Subcutaneous abdominal adipose tissue (tissue), 5 donors: ENCODE measurements at regions not wholly inside any gene's neighbourhood (a gene's known extent, or its start where the extent isn't known, plus 50 kb on each side); places are given as distances from the start of the nearest gene placed in this dataset.

Experiments
- H3K27ac ChIP-seq: one replicate; pipeline ENCODE4 v1.7.0; 2013; ENCODE audit warnings: low read depth, mild to moderate bottlenecking, inconsistent platforms, low read length, moderate library complexity
- H3K27me3 ChIP-seq, 5 donors: one replicate each; pipeline ENCODE4 v1.7.0; 2013; ENCODE audit warnings: low read length in 5 of 5, inconsistent platforms in 1 of 5; ENCODE audit not compliant: control insufficient read depth in 5 of 5, insufficient read depth in 4 of 5
- H3K36me3 ChIP-seq, 5 donors: one replicate each; pipeline ENCODE4 v1.7.0; 2013; ENCODE audit warnings: low read length in 5 of 5; ENCODE audit not compliant: control insufficient read depth in 5 of 5, insufficient read depth in 5 of 5
- H3K4me1 ChIP-seq, 5 donors: one replicate each; pipeline ENCODE4 v1.7.0; 2013; ENCODE audit warnings: low read length in 5 of 5, mild to moderate bottlenecking in 3 of 5, moderate library complexity in 1 of 5; ENCODE audit not compliant: control insufficient read depth in 5 of 5, insufficient read depth in 5 of 5
- H3K4me3 ChIP-seq, 5 donors: one replicate each; pipeline ENCODE4 v1.7.0; 2013; ENCODE audit warnings: low read length in 5 of 5, low read depth in 1 of 5
- H3K9ac ChIP-seq, 5 donors: one replicate each; pipeline ENCODE4 v1.7.0; 2013; ENCODE audit warnings: low read length in 5 of 5, mild to moderate bottlenecking in 4 of 5, moderate library complexity in 3 of 5
- H3K9me3 ChIP-seq, 5 donors: one replicate each; pipeline ENCODE4 v1.7.0; 2013; ENCODE audit warnings: low read length in 5 of 5; ENCODE audit not compliant: control insufficient read depth in 5 of 5
- donor health status: healthy.
- donor health status: healthy.
- donor health status: healthy.
- donor health status: healthy.
- donor health status: healthy.

DNA sequence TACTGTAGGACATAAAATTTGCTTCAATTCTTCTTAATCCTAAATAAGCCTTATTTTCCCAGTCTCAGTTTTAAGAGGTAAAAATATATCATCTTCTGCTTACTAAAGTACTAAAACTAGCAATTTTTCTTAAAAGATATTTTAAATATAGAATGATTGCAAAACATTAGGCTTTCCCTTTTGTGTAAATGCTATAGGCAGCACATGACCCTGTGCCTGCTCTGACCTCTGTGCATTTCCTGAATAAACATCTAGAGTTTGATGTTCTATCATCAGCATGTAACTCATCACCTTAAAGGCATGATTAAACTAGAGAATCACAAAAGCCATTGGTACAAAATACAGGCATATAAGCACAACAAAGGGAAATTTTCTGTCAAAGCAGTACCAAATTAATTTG lies 422.7 kb downstream of the TFAP2B start:
- no peaks in the 10 kb centered on the region for H3K36me3 ChIP-seq
- no peaks in the 10 kb centered on the region for H3K4me1 ChIP-seq
- H3K27me3 ChIP-seq = no peaks in the 10 kb centered on the region
- no peak overlapping the region for H3K27ac ChIP-seq
- H3K9ac ChIP-seq = no peak overlapping the region
- H3K9me3 ChIP-seq = no peaks in the 10 kb centered on the region
- no peak overlapping the region for H3K4me3 ChIP-seq

DNA sequence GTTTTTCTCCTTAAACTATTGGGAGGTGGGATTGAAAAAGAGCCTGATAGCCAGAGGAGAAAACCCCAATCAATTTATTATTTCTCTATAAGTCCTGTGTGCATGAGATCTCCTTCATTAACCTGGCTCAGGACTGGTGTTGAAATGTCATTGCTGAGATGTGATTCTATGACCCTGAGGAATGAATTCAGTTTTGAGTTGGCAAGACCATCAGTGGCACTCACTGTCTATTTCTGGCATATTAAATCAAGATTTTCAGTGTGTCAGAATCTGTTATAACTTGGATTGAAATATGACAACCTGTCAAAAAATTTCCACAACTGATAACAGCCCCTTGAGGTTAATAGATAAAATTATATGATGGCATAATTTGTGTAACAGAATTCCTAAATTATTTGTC lies 431.1 kb downstream of the TFAP2B start:
- Histone ChIP-seq H3K9ac (no peak overlapping the region), H3K4me1 (no peaks in the 10 kb centered on the region), H3K4me3 (no peak overlapping the region), H3K36me3 (no peaks in the 10 kb centered on the region), H3K9me3 (no peaks in the 10 kb centered on the region), H3K27ac (no peak overlapping the region), H3K27me3 (no peaks in the 10 kb centered on the region)

DNA sequence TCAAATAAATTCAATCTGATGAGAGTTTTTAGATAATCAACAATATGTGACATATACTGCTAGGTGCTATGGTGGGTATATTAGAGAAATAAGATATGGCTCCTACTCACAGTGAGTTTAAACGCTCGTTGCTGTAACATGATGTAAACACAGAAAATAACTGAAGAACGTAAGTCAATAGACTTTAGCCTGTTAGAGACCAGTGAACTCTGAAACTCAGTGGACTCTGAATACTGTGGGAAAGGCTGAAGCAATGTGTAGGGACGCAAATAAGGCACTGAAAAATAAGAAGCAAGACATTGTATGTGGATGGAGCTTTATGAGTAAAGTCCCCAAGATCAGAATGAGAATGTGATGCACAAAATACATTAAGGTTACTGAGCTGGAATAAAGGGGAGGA lies 431.6 kb downstream of the TFAP2B start:
- Histone ChIP-seq H3K27me3 (no peaks in the 10 kb centered on the region), H3K27ac (no peak overlapping the region), H3K4me1 (no peaks in the 10 kb centered on the region), H3K9me3 (no peaks in the 10 kb centered on the region), H3K4me3 (no peak overlapping the region), H3K36me3 (no peaks in the 10 kb centered on the region), H3K9ac (no peak overlapping the region)

DNA sequence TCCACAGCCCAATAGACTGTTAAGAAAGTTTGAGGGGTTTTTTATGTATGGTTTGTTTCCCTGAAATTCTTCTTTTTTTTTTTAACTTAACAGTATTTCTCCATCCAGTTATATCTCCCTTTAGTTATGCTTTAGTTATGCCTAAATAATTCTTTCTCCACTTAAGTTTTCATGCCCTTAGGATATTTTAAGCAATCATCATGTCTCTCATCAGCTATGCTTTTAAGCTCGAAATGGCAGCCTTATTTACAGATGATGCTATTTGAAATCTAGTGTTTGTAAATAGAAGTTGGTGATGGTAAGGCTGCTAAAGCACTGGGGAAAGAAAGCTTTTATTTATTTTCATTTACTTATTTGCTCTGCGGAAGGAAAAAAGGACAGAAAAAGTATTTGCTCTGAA lies 439.3 kb downstream of the TFAP2B start:
- no peaks in the 10 kb centered on the region for H3K36me3 ChIP-seq
- H3K9me3 ChIP-seq = no peaks in the 10 kb centered on the region
- no peaks in the 10 kb centered on the region for H3K4me1 ChIP-seq
- no peak overlapping the region for H3K9ac ChIP-seq
- no peak overlapping the region for H3K27ac ChIP-seq
- no peak overlapping the region for H3K4me3 ChIP-seq
- H3K27me3 ChIP-seq = no peaks in the 10 kb centered on the region

DNA sequence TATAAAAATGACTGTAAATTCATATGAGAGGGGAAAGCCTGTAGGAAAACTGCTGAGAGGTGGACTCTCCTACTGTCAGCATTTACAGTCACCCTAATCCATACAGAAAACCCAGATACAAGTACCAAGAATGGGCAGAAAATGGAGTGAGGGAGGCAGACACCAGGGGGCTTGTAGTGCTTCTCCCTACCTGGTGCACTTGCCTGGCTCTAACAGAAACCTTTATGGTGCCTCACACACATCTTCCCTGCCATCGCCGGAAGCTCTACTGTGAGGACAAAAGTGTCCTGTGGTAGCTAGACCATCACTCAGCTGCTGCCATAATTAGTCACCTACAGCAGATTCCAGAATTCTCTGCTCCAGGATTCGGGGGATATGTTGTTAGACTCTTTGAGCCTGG lies 441.3 kb downstream of the TFAP2B start:
- Histone ChIP-seq H3K27ac (no peak overlapping the region), H3K4me3 (no peak overlapping the region), H3K9ac (no peak overlapping the region), H3K36me3 (no peaks in the 10 kb centered on the region), H3K4me1 (peaks cover 0 to 4% (median under 1%) of the 10 kb centered on the region in 5 donors), H3K9me3 (no peaks in the 10 kb centered on the region), H3K27me3 (no peaks in the 10 kb centered on the region)

DNA sequence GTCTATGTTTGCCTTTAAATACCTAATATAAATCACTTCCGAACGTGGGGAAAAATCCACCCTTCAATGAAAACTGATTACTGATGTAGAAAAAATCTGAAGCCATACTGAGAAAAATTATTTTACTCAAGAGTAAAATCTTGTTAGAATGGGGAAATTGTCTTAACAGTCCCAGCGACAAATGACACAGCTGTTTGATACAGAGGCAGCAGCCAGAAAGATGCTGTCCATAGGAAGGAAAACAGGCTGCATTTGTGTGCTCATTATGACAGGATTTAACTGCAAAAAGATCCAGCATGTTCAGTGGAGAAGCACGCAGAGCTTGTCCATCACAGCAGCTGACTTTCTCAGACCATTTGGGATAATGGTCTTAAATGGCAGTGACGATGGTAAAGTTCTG lies 443.0 kb downstream of the TFAP2B start:
- Histone ChIP-seq H3K9me3 (no peaks in the 10 kb centered on the region), H3K4me3 (no peak overlapping the region), H3K9ac (no peak overlapping the region), H3K27me3 (no peaks in the 10 kb centered on the region), H3K27ac (no peak overlapping the region), H3K36me3 (no peaks in the 10 kb centered on the region), H3K4me1 (peaks cover 0 to 10% (median 7%) of the 10 kb centered on the region in 5 donors)

DNA sequence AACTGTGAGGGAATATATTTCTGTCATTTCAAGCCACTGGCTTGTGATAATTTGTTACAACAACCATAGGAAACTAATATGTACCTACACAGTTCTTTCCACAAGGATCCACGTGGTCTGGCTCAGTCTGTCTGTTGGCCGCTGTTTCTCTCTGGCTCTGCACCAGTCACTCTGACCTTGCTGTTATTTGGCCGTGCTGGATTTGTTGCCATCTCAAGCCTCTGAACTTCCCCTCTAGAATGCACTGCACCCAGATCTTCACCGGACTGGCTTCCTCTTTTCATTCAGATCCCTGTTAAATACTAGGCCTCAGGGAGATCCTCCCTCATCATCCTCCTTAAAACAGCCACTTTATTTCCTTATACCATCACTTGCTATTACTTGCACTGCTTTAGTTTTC lies 446.8 kb downstream of the TFAP2B start:
- Histone ChIP-seq H3K4me1 (peaks cover 0 to 10% (median 7%) of the 10 kb centered on the region in 5 donors), H3K27me3 (no peaks in the 10 kb centered on the region), H3K27ac (no peak overlapping the region)

DNA sequence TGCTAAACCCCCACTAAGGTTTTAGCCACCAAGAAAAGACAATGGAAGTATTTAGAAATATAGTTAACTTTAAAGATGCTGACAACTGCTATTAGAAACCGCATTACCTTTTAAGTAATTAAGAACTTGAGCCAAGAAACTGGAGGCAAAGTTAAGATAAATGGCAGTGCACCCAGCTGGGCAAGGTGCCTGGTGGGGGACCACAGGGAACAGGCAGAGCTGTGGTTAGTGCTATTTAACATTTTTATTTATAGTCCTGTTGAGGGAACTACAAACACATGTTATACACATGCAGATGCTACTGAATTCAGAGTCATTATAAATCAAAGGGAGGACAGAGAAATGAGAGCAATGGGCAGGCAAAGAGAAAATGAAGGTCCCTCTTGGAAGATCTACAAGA lies 447.9 kb downstream of the TFAP2B start:
- H3K4me3 ChIP-seq = no peak overlapping the region
- H3K27me3 ChIP-seq = no peaks in the 10 kb centered on the region
- H3K9ac ChIP-seq = no peak overlapping the region
- peaks cover 0 to 10% (median 7%) of the 10 kb centered on the region in 5 donors for H3K4me1 ChIP-seq
- no peaks in the 10 kb centered on the region for H3K36me3 ChIP-seq
- H3K27ac ChIP-seq = no peak overlapping the region
- H3K9me3 ChIP-seq = peaks cover 0 to 1% (median 0%) of the 10 kb centered on the region in 5 donors

More for the DNA sequence above, 446.8 kb downstream of the TFAP2B start:
- Histone ChIP-seq H3K9me3 (no peaks in the 10 kb centered on the region), H3K36me3 (no peaks in the 10 kb centered on the region), H3K4me3 (no peak overlapping the region), H3K9ac (no peak overlapping the region)

DNA sequence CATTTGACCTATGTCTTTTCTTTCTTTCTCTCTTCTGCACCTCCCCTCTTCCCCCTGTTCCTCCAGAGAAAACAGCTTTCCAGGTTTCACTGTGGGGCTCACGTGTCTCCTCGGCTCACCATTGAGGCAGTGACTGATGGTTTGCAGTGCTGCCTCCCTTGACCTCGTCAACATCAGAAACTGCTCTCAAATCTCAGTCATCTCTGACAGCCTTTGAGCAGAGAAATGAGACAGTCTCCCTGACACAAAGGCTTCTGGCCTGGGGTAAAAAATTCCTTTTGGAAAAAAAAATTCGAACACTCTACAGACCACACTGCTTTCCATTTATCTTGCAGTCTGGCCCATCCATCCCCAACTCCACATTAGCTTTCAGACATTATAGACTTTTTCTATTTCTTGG lies 450.0 kb downstream of the TFAP2B start:
- Histone ChIP-seq H3K4me1 (peaks cover 0 to 10% (median 7%) of the 10 kb centered on the region in 5 donors), H3K9ac (no peak overlapping the region), H3K27me3 (no peaks in the 10 kb centered on the region), H3K4me3 (no peak overlapping the region), H3K36me3 (no peaks in the 10 kb centered on the region), H3K27ac (no peak overlapping the region), H3K9me3 (peaks cover 0 to 2% (median 0%) of the 10 kb centered on the region in 5 donors)

DNA sequence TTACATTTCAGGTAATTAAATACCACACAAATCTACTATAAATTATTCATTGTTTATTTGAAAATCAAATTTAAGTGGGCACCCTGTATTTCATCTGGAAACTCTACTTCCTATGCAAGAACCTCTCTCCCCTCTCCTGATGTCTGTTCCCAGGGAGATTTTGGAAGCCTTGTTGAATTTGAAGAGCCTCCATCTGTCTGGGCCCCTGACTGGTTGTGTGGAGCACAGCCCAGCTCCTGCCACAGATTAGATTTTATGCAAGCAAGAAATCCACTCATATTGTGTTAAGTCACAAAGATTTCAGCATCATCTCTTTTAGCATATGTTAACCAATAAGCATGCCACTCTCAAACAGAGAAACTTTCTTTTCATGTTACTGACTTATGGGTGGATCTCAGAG lies 451.2 kb downstream of the TFAP2B start:
- H3K27ac ChIP-seq = no peak overlapping the region
- H3K27me3 ChIP-seq = no peaks in the 10 kb centered on the region
- H3K4me3 ChIP-seq = no peak overlapping the region
- no peak overlapping the region for H3K9ac ChIP-seq
- peaks cover 0 to 2% (median 0%) of the 10 kb centered on the region in 5 donors for H3K9me3 ChIP-seq
- no peaks in the 10 kb centered on the region for H3K36me3 ChIP-seq
- H3K4me1 ChIP-seq = peaks cover 0 to 9% (median 7%) of the 10 kb centered on the region in 5 donors

DNA sequence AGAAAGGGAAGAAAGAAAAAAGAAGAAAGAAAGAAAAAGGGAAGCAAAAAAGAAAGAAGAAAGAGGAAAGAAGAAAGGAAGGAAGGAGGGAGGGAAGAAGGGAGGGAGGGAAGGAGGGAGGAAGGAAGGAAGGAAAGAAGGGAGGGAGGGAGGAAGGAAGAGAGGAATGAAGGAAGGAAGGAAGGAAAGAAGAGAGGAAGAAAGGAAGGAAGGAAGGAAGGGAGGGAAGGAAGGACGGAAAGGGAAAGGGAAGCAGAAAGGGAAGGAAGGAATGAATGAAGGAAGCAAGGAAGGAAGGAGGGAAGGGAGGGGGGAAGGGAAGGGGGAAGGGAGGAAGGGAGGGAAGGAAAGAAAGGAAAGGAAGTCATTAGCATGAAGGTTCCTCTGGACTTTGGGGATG lies 452.9 kb downstream of the TFAP2B start:
- peaks cover 0 to 4% (median 0%) of the 10 kb centered on the region in 5 donors for H3K4me1 ChIP-seq
- H3K9me3 ChIP-seq = peaks cover 0 to 2% (median 0%) of the 10 kb centered on the region in 5 donors
- H3K9ac ChIP-seq = no peak overlapping the region
- H3K27me3 ChIP-seq = no peaks in the 10 kb centered on the region
- no peak overlapping the region for H3K27ac ChIP-seq
- no peak overlapping the region for H3K4me3 ChIP-seq
- no peaks in the 10 kb centered on the region for H3K36me3 ChIP-seq
